Suprapubic skin (tissue), 3 donors: ENCODE measurements at regions not wholly inside any gene's neighbourhood (a gene's known extent, or its start where the extent isn't known, plus 50 kb on each side); places are given as distances from the start of the nearest gene placed in this dataset.
"Not testable (repeated sequence)": the region's sequence is repeated elsewhere in the genome, so short reads cannot be mapped to it uniquely, and the experiment has no call there.

Source experiments
- CTCF ChIP-seq, 2 donors: fragments of 200-600 bp in 1 of 2; fragments of 450-650 bp in 1 of 2; sonication (generic) in 1 of 2; IDR thresholded peaks; one replicate each; pipeline ENCODE4 v1.5.1; 2016 to 2019; ENCODE audit warnings: antibody characterized with exemption in 2 of 2, mild to moderate bottlenecking in 1 of 2, moderate library complexity in 1 of 2
- EP300 ChIP-seq: sonication (generic); formaldehyde crosslinking; IDR thresholded peaks from one replicate; pipeline ENCODE4 v1.6.1; 2017; ENCODE audit warnings: antibody characterized with exemption
- POLR2A ChIP-seq, 2 donors: fragments of 450-650 bp; IDR thresholded peaks; one replicate each; pipeline ENCODE4 v1.6.1; 2017; ENCODE audit warnings: antibody characterized with exemption in 2 of 2, mild to moderate bottlenecking in 2 of 2, moderate library complexity in 2 of 2

DNA sequence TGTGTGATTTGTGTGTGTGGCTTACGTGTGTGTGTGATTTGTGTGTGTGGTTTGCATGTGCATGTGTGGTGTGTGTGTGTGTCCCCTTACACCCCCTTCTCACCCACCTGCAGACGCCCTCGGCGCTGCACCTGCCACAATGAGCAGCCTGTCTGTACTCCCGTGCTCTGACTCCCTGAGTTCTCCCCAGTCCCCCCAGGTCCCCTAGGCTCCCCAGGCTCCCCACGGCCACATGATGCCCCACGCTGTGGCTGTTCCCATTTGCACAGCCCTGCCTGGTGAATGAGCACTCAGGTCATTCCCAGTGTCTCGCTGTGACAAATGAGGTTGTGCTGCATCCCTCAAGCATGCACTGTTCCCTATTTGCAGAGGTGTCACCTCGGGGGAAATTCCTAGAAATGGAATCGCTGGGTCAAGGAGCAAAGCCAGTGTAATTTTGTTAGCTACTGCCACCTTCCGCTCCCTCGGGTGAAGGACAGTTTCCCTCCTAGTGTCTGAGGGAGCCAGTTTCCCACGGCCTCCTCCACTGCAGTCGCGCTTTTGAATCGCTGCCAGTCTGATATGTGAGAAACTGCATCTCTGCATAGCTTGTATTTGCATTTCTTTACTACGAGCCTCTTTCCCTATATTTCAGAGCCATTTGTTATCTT lies 180.4 kb upstream of the FOXD4L5 start:
- not testable (repeated sequence) for TF ChIP-seq CTCF (IDR thresholded peaks at IDR 0.05); POLR2A (IDR thresholded peaks at IDR 0.05); EP300
